WI38 (cell line): ENCODE measurements at regions not wholly inside any gene's neighbourhood (a gene's known extent, or its start where the extent isn't known, plus 50 kb on each side); places are given as distances from the start of the nearest gene placed in this dataset.
"Not testable (repeated sequence)": the region's sequence is repeated elsewhere in the genome, so short reads cannot be mapped to it uniquely, and the experiment has no call there.

Experiments used
- H3K4me3 ChIP-seq: 2 replicates; pipeline ENCODE4 v1.5.1; 2011; ENCODE audit warnings: low read depth, mild to moderate bottlenecking, control low read depth, low read length
- TF ChIP-seq, protein P1 (sequence below): IDR thresholded peaks from 2 replicates; pipeline ENCODE4 v1.5.1; 2012; ENCODE audit warnings: low read depth, mild to moderate bottlenecking, control low read depth, low read length

DNA sequence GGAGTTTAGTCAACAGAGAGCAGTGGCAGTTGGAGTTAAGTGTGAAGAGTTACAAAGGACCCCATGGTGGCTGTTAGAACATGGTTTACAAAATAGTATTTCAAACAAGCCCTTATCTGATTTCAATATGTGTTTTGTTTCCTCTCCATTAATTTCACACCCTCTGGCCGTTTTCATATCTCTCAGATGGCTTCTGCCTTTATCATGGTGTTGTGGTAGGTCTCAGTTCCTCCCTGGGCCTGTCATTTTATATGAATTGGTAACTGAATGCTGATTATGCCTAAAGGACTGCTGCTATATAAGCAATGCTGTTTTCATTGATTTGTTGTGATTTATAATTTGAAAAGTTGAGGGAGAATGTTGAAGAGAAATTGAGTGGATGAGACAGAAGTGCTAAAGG lies 686.7 kb downstream of the NYAP2 start:
- TF ChIP-seq, protein P1, sequence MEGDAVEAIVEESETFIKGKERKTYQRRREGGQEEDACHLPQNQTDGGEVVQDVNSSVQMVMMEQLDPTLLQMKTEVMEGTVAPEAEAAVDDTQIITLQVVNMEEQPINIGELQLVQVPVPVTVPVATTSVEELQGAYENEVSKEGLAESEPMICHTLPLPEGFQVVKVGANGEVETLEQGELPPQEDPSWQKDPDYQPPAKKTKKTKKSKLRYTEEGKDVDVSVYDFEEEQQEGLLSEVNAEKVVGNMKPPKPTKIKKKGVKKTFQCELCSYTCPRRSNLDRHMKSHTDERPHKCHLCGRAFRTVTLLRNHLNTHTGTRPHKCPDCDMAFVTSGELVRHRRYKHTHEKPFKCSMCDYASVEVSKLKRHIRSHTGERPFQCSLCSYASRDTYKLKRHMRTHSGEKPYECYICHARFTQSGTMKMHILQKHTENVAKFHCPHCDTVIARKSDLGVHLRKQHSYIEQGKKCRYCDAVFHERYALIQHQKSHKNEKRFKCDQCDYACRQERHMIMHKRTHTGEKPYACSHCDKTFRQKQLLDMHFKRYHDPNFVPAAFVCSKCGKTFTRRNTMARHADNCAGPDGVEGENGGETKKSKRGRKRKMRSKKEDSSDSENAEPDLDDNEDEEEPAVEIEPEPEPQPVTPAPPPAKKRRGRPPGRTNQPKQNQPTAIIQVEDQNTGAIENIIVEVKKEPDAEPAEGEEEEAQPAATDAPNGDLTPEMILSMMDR, result no peak
- H3K4me3 ChIP-seq, result no peak overlapping the region

DNA sequence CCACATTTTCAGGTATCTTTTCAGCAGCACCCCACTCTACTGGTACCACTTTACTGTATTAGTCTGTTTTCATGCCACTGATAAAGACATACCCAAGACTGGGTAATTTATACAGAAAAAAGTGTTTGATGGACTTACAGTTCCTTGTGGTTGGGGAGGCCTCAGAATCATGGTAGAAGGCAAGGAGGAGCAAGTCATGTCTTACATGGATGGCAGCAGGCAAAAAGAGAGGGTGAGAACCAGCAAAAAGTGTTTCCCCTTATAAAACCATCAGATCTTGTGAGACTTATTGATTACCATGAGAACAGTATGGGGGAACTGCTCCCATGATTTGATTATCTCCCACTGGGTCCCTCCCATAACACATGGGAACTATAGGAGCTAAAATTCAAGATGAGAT lies 685.9 kb downstream of the NYAP2 start:
- H3K4me3 ChIP-seq, result not testable (repeated sequence)

DNA sequence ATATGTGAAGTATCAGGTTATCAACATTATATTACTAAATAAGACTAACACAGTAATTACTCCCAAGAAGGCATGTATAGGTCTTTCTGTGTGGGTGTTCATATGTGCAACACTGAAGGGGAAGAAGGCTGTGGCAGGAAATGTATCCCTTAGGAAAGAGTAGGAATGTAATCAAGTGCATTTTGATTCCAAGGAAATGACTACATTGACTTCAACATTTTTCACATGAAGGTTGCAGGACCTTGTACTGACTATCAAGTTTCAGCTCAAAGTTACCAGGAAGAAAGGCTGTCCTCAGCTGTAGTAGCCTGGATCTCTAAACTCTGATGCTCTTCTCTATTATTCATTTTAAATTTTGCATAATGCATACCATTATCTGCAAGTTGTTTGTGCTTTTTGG lies 680.8 kb downstream of the NYAP2 start:
- H3K4me3 ChIP-seq, result no peak overlapping the region
- TF ChIP-seq, protein P1, result no peak

DNA sequence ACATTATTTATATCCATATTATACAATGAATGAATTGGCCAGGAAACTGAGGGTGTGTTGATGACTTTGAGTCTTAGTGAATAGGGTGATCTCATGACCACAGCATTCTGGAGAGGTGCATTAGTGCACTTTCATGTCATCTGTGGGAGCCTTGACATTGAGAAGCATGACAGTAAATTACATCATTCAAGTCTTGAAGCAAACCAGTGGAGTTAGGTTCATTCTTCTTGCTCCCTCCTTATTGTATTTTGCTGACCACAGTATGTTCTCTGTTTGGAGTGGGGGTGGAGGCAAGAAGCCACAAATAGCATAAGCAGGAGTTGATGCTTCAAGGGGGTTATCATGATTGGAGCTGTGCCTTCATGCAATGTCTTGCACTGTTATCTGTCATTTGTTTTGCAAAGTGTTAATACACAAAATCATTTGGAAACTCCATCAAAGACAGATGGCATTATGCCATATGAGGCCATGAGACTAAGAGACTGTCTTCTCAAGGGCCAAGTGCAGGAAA lies 680.2 kb downstream of the NYAP2 start:
- no peak overlapping the region for H3K4me3 ChIP-seq
- TF ChIP-seq, protein P1, result no peak

DNA sequence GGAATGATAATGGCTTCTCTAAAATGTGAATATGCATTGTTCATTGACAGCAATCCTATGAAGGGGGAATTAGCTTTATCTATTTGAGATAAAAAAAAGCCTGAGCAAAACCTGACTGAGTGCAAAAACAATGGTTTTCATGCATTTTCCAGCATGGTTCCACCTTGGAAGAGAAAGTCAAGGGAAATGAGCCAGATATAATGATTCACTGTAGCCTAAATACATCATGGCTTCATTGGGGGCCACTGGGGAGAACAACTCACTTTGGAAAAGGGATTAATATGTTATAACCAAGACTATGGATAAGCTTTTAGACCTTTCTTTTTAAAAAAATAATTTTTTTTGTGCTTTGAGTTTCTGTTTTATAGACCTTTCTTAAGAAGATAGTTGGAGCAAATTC lies 679.7 kb downstream of the NYAP2 start:
- TF ChIP-seq, protein P1, result no peak
- H3K4me3 ChIP-seq, result no peak overlapping the region

DNA sequence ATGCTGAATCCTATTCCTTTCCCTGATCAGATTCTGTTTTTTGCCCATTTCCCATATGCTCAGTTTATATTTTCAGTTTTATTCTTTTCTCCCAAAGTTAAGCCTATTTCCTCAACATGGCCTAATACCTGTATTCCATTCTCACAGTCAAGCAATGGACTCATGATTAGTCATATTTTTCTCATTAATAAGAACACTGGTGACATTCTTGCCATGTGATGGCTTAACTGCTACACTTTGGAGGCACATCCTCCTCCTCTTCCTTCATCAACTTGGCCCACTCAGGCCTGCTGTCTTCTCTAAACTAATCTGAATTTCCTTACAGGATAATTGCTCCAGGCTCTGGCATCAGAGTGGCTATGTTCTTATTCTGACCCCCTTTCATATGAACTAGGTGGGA lies 679.2 kb downstream of the NYAP2 start:
- TF ChIP-seq, protein P1, result no peak
- no peak overlapping the region for H3K4me3 ChIP-seq

DNA sequence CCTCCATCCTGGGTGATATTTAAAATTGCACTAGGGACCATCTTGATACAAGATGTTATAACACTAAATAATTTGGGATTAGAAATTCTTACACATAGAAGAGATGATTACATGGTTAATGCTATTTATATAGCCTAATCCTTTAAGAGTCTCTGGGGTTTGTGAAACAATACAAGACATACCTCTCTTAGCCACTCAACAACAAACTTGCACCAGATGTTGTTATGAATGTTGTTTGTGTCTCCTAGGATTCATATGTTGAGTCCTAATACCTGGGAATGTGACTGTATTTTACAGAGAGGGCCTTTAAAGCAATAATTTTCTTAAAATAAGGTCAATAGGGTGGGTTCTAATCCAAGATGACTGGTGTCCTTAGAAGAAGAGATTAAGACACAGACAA lies 678.3 kb downstream of the NYAP2 start:
- TF ChIP-seq, protein P1, result no peak
- no peak overlapping the region for H3K4me3 ChIP-seq

DNA sequence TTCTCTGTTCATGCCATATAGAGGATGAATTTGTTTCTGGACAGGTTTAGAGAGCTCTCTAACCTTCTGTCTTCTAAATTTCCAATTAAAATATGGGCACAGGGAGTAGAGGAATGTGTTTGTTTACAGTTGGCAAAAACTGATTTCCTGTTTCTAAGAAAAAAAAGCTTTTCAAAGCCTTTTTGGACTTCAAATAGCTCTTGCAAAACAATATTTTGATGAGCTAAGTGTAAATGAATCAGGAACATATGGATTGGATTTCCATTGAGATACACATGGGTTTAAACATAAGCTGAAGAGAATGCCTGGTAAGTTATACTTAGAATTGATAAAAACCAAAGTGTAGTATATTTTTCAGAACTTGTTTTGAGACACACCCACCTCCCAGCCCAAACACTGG lies 677.5 kb downstream of the NYAP2 start:
- TF ChIP-seq, protein P1, result no peak
- H3K4me3 ChIP-seq, result no peak overlapping the region
